Mesenchymal stem cell (in vitro differentiated cells and primary cell): ENCODE measurements at regions not wholly inside any gene's neighbourhood (a gene's known extent, or its start where the extent isn't known, plus 50 kb on each side); places are given as distances from the start of the nearest gene placed in this dataset.

Experiments
- DNase-seq: peaks from one replicate; pipeline ENCODE4 v3.0.0-alpha.2; 2013
- H2AFZ ChIP-seq: one replicate; pipeline ENCODE4 v1.6.1; 2013; ENCODE audit warnings: low read depth, mild to moderate bottlenecking, control low read depth, inconsistent platforms, low read length, moderate library complexity
- H2AK5ac ChIP-seq: 2 replicates; pipeline ENCODE4 v1.6.1; 2013; ENCODE audit warnings: low read length, moderate library complexity, mild to moderate bottlenecking, inconsistent platforms; ENCODE audit not compliant: severe bottlenecking
- H2BK120ac ChIP-seq: one replicate; pipeline ENCODE4 v1.6.1; 2013; ENCODE audit warnings: low read depth, mild to moderate bottlenecking, inconsistent platforms, low read length, moderate library complexity
- H2BK12ac ChIP-seq, 2 experiments: one replicate each; pipeline ENCODE4 v1.6.1; 2013; ENCODE audit warnings: inconsistent platforms in 2 of 2, low read length in 2 of 2, mild to moderate bottlenecking in 2 of 2, moderate library complexity in 2 of 2, control low read depth in 1 of 2
- H2BK15ac ChIP-seq: one replicate; pipeline ENCODE4 v1.6.1; 2013; ENCODE audit warnings: mild to moderate bottlenecking, low read depth, inconsistent platforms; ENCODE audit not compliant: poor library complexity, severe bottlenecking
- H2BK5ac ChIP-seq: 2 replicates; pipeline ENCODE4 v1.6.1; 2013; ENCODE audit warnings: low read depth, mild to moderate bottlenecking, low read length, control low read depth, inconsistent platforms; ENCODE audit not compliant: poor library complexity, severe bottlenecking
- H3K14ac ChIP-seq, 2 experiments: one replicate each; pipeline ENCODE4 v1.6.1; 2013; ENCODE audit warnings: inconsistent platforms in 2 of 2, low read length in 2 of 2, control low read depth in 1 of 2, mild to moderate bottlenecking in 1 of 2, moderate library complexity in 1 of 2
- H3K18ac ChIP-seq, 2 experiments: one replicate each; pipeline ENCODE4 v1.6.1; 2013; ENCODE audit warnings: inconsistent platforms in 2 of 2, low read length in 2 of 2, control low read depth in 1 of 2, low read depth in 1 of 2, mild to moderate bottlenecking in 1 of 2
- H3K23ac ChIP-seq, 2 experiments: one replicate each; pipeline ENCODE4 v1.6.1; 2013; ENCODE audit warnings: inconsistent platforms in 2 of 2, low read length in 2 of 2, mild to moderate bottlenecking in 2 of 2, moderate library complexity in 2 of 2, control low read depth in 1 of 2
- H3K27ac ChIP-seq: 2 replicates; pipeline ENCODE4 v1.5.1; 2013; ENCODE audit warnings: mild to moderate bottlenecking, moderate library complexity, low read length, control low read depth, inconsistent platforms; ENCODE audit not compliant: poor library complexity, severe bottlenecking
- H3K27me3 ChIP-seq, 2 experiments: 2 replicates each; pipeline versions ENCODE4 v1.6.1 to v1.7.0; 2013; ENCODE audit warnings: low read length in 2 of 2, mild to moderate bottlenecking in 2 of 2, moderate library complexity in 2 of 2, control low read depth in 1 of 2, inconsistent platforms in 1 of 2; ENCODE audit not compliant: control insufficient read depth in 1 of 2, insufficient read depth in 1 of 2
- H3K36me3 ChIP-seq, 2 experiments: 2 replicates each; pipeline versions ENCODE4 v1.6.1 to v1.7.0; 2013; ENCODE audit warnings: low read length in 2 of 2, control low read depth in 1 of 2, inconsistent platforms in 1 of 2, low read depth in 1 of 2, mild to moderate bottlenecking in 1 of 2; ENCODE audit not compliant: insufficient read depth in 2 of 2, control insufficient read depth in 1 of 2
- H3K4ac ChIP-seq, 2 experiments: one replicate each; pipeline ENCODE4 v1.6.1; 2013; ENCODE audit warnings: inconsistent platforms in 2 of 2, low read length in 2 of 2, mild to moderate bottlenecking in 2 of 2, moderate library complexity in 2 of 2, control low read depth in 1 of 2, low read depth in 1 of 2
- H3K4me1 ChIP-seq: 2 replicates; pipeline ENCODE4 v1.6.1; 2013; ENCODE audit warnings: low read depth, low read length, control low read depth; ENCODE audit not compliant: control insufficient read depth, insufficient read depth
- H3K4me2 ChIP-seq: 2 replicates; pipeline ENCODE4 v1.6.1; 2013; ENCODE audit warnings: low read length, mild to moderate bottlenecking, inconsistent platforms; ENCODE audit not compliant: poor library complexity, severe bottlenecking
- H3K4me3 ChIP-seq, 2 experiments: 2 replicates each; pipeline versions ENCODE4 v1.5.1 to v1.7.0; 2013; ENCODE audit warnings: low read length in 2 of 2, mild to moderate bottlenecking in 2 of 2, control low read depth in 1 of 2, low read depth in 1 of 2; ENCODE audit not compliant: insufficient read depth in 1 of 2
- H3K79me1 ChIP-seq: replicated peaks from 2 replicates; pipeline ENCODE4 v1.6.1; 2013; ENCODE audit warnings: mild to moderate bottlenecking, control low read depth, low read length, inconsistent platforms; ENCODE audit not compliant: poor library complexity, severe bottlenecking
- H3K9ac ChIP-seq: 2 replicates; pipeline ENCODE4 v1.7.0; 2013; ENCODE audit warnings: mild to moderate bottlenecking, low read length, moderate library complexity
- H3K9me3 ChIP-seq: 2 replicates; pipeline ENCODE4 v1.7.0; 2013; ENCODE audit warnings: mild to moderate bottlenecking, low read length; ENCODE audit not compliant: control insufficient read depth
- H4K8ac ChIP-seq: one replicate; pipeline ENCODE4 v1.6.1; 2013; ENCODE audit warnings: inconsistent platforms, mild to moderate bottlenecking, low read length, moderate library complexity
- H4K91ac ChIP-seq: one replicate; pipeline ENCODE4 v1.6.1; 2013; ENCODE audit warnings: mild to moderate bottlenecking, low read length, inconsistent platforms
- WGBS: methylation state at CpG from one replicate; pipeline ENCODE4 v1.1.7; 2013; ENCODE audit warnings: mixed read lengths; 5-methylcytosine and 5-hydroxymethylcytosine counted together

DNA sequence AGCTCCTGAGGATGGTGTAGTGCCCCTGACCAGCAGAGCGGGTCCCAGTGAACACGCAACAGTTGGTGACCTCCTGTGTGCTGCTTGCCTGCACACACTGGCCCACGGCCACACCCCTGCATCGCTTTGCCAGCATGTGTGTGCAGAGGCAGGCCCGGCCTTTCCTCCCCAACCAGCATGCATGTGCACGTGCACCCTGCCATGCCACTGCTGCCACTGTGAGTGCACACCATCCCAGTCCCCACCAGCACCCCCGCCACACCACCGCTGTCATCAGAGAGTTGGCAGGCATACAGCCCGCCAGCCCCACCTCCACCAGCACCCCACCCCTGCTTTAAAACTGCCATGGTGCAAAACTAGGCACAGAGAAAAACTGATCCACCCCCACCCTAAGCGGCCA is 197.4 kb upstream of the SRD5A2 start:
- no peak overlapping the region for H2BK15ac ChIP-seq
- H2BK120ac ChIP-seq: no peak overlapping the region
- H3K9ac ChIP-seq: no peak overlapping the region
- H3K4me2 ChIP-seq: no peak overlapping the region
- no peak overlapping the region for H2BK5ac ChIP-seq
- no peak overlapping the region for H4K91ac ChIP-seq
- H3K4me1 ChIP-seq: no peaks in the 10 kb centered on the region
- H3K4ac ChIP-seq: no peak overlapping the region
- H3K9me3 ChIP-seq: peaks cover 9% of the 10 kb centered on the region
- no peak for DNase-seq
- no peaks in the 10 kb centered on the region for H3K36me3 ChIP-seq
- H4K8ac ChIP-seq: no peak overlapping the region
- no peak overlapping the region for H2AFZ ChIP-seq
- no peaks in the 10 kb centered on the region for H3K79me1 ChIP-seq
- H3K18ac ChIP-seq: no peak overlapping the region
- H2AK5ac ChIP-seq: no peak overlapping the region
- H3K4me3 ChIP-seq: no peak overlapping the region
- H3K27ac ChIP-seq: no peak overlapping the region
- WGBS: 83% methylated on average over 10 of the region's 10 CpGs
- H3K23ac ChIP-seq: no peak overlapping the region
- no peak overlapping the region for H2BK12ac ChIP-seq
- no peak overlapping the region for H3K14ac ChIP-seq
- H3K27me3 ChIP-seq: no peaks in the 10 kb centered on the region

DNA sequence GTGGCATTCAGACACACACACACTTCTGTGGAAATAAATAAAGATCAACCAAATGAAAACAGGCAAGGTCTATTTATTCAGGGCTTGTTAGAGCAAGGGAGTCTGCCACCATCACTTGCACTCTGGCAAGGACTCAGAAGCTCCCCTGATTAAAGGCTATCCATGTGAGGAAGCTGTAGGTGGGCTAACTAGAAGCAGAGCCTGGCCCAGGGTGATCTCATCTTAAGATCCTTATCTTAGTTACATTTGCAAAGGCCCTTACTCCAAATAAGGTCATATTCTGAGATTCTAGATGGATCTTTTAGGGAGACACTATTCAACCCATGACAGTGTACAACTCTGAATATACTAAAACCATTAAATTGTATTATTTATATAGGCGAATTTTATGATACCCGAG is 190.0 kb upstream of the SRD5A2 start:
- no peak overlapping the region for H3K9ac ChIP-seq
- H3K79me1 ChIP-seq: no peaks in the 10 kb centered on the region
- H4K91ac ChIP-seq: no peak overlapping the region
- no peak overlapping the region for H3K4me3 ChIP-seq
- H2BK15ac ChIP-seq: no peak overlapping the region
- WGBS: no CpG with 5 or more reads among the region's 2 CpGs
- H3K18ac ChIP-seq: no peak overlapping the region
- no peak overlapping the region for H4K8ac ChIP-seq
- no peak for DNase-seq
- no peak overlapping the region for H2AK5ac ChIP-seq
- H3K4me1 ChIP-seq: no peaks in the 10 kb centered on the region
- H3K4ac ChIP-seq: no peak overlapping the region
- no peak overlapping the region for H3K27ac ChIP-seq
- H3K9me3 ChIP-seq: no peaks in the 10 kb centered on the region
- no peak overlapping the region for H3K14ac ChIP-seq
- no peak overlapping the region for H2AFZ ChIP-seq
- H3K27me3 ChIP-seq: no peaks in the 10 kb centered on the region
- no peak overlapping the region for H3K4me2 ChIP-seq
- no peak overlapping the region for H3K23ac ChIP-seq
- H3K36me3 ChIP-seq: no peaks in the 10 kb centered on the region
- no peak overlapping the region for H2BK120ac ChIP-seq
- no peak overlapping the region for H2BK12ac ChIP-seq
- H2BK5ac ChIP-seq: no peak overlapping the region

DNA sequence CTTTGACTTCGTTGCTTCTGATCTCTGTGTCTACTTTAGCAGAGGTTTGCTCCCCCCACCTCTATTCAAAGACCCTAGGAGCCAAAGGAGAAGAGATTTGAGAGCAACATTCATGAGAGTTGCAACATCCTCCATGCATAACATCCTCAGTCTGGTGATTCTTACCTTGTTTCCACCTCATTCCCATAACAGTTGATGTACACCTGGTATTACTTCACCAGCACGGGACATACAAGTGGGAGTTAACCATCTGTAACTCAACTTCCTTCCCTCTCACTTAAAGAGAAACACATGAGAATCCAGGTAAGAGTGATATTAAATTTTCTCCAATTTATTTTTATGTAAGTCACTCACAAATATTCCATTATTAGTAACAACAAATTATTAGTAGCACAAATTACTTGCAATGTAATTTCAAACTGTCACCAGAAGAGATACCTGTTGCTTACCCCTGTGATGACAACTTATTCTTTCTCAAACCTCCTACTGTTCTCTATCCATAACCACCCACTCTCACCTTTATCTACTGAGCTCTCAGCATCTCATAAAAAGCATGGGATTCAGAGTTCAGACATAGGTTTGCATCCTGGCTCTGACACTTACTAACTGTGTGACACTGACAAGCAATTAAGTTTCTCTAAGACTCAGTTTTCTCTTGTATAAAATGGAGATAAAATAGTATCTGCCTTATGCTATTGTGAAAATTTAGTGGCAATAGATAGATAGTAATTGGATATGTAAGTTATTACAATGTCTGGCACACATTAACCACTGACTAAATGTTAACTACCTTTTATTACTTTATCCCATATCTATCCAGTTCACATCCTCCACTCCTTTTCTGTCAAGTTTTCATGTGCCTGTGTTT is 184.6 kb upstream of the SRD5A2 start:
- Histone ChIP-seq H2BK5ac (no peak overlapping the region), H2AFZ (no peak overlapping the region), H2BK15ac (no peak overlapping the region), H3K9me3 (peaks cover 7% of the 10 kb centered on the region), H3K14ac (no peak overlapping the region), H4K8ac (no peak overlapping the region), H3K4me3 (no peak overlapping the region), H3K4me1 (no peaks in the 10 kb centered on the region), H3K9ac (no peak overlapping the region), H3K18ac (no peak overlapping the region), H3K27ac (no peak overlapping the region), H3K79me1 (no peaks in the 10 kb centered on the region), H4K91ac (no peak overlapping the region), H3K4ac (no peak overlapping the region), H2BK12ac (no peak overlapping the region), H3K27me3 (no peaks in the 10 kb centered on the region), H2AK5ac (no peak overlapping the region), H3K36me3 (no peaks in the 10 kb centered on the region), H3K23ac (no peak overlapping the region), H2BK120ac (no peak overlapping the region), H3K4me2 (no peak overlapping the region)
- 42% methylated on average over 2 of the region's 2 CpGs for WGBS
- DNase-seq: no peak

- Histone ChIP-seq H3K27me3 (no peaks in the 10 kb centered on the region), H3K18ac (no peak overlapping the region), H3K14ac (no peak overlapping the region)
These were observed 183.4 kb upstream of the SRD5A2 start for GRCh38 chr2:31764169-31764568.

More at GRCh38 chr2:31764169-31764568, 183.4 kb upstream of the SRD5A2 start:
- Histone ChIP-seq H3K23ac (no peak overlapping the region), H2BK15ac (no peak overlapping the region), H3K9ac (no peak overlapping the region), H4K8ac (no peak overlapping the region), H2BK5ac (no peak overlapping the region), H3K27ac (no peak overlapping the region), H3K9me3 (peaks cover 11% of the 10 kb centered on the region), H3K4me2 (no peak overlapping the region), H3K4me1 (no peaks in the 10 kb centered on the region), H3K79me1 (no peaks in the 10 kb centered on the region), H3K4ac (no peak overlapping the region), H2BK120ac (no peak overlapping the region), H2AFZ (no peak overlapping the region), H4K91ac (no peak overlapping the region), H3K4me3 (no peak overlapping the region), H2AK5ac (no peak overlapping the region), H2BK12ac (no peak overlapping the region), H3K36me3 (no peaks in the 10 kb centered on the region)
- 75% methylated on average over 1 of the region's 2 CpGs for WGBS
- no peak for DNase-seq
